GM21737 (cell line): ENCODE measurements at regions not wholly inside any gene's neighbourhood (a gene's known extent, or its start where the extent isn't known, plus 50 kb on each side); places are given as distances from the start of the nearest gene placed in this dataset.

ENCODE experiments used
- ATAC-seq: cut with Tn5 transposase; IDR thresholded peaks from one replicate; pipeline ENCODE4 v1.9.1; 2021; ENCODE audit warnings: mild to moderate bottlenecking, moderate library complexity; ENCODE audit not compliant: unreplicated experiment

GRCh38 chr3:72336821-72337479 is 511.3 kb downstream of the SHQ1 start:
- ATAC-seq = no peak

GRCh38 chr3:72336114-72336651 is 512.1 kb downstream of the SHQ1 start:
- no peak for ATAC-seq

- no peak for ATAC-seq
Observed at GRCh38 chr3:72335458-72336095, 512.7 kb downstream of the SHQ1 start.

- no peak for ATAC-seq
Observed at GRCh38 chr3:72334681-72335457, 513.4 kb downstream of the SHQ1 start.

- no peak for ATAC-seq
Observed at GRCh38 chr3:72332689-72333088, 515.6 kb downstream of the SHQ1 start.

GRCh38 chr3:72332036-72332435 is 516.2 kb downstream of the SHQ1 start:
- ATAC-seq = no peak

GRCh38 chr3:72331076-72331475 is 517.2 kb downstream of the SHQ1 start:
- no peak for ATAC-seq

GRCh38 chr3:72329354-72329753 is 518.9 kb downstream of the SHQ1 start:
- ATAC-seq = no peak

- ATAC-seq = no peak
Observed at GRCh38 chr3:72328755-72329277, 519.4 kb downstream of the SHQ1 start.

- no peak for ATAC-seq
Observed at GRCh38 chr3:72327008-72327407, 521.2 kb downstream of the SHQ1 start.

- no peak for ATAC-seq
Observed at GRCh38 chr3:72324253-72324811, 523.9 kb downstream of the SHQ1 start.

GRCh38 chr3:72323773-72324172 is 524.5 kb downstream of the SHQ1 start:
- ATAC-seq = no peak

GRCh38 chr3:72322264-72322976 is 525.8 kb downstream of the SHQ1 start:
- ATAC-seq = no peak

GRCh38 chr3:72320955-72321303 is 527.3 kb downstream of the SHQ1 start:
- ATAC-seq = no peak

GRCh38 chr3:72320095-72320954 is 527.9 kb downstream of the SHQ1 start:
- no peak for ATAC-seq

- no peak for ATAC-seq
Observed at GRCh38 chr3:72319194-72320094, 528.8 kb downstream of the SHQ1 start.

- ATAC-seq = no peak
Observed at GRCh38 chr3:72318504-72319193, 529.6 kb downstream of the SHQ1 start.

- no peak for ATAC-seq
Observed at GRCh38 chr3:72317491-72317890, 530.8 kb downstream of the SHQ1 start.
